D721Med (cell line): ENCODE measurements at regions not wholly inside any gene's neighbourhood (a gene's known extent, or its start where the extent isn't known, plus 50 kb on each side); places are given as distances from the start of the nearest gene placed in this dataset.

Experiments
- DNase-seq: peaks from one replicate; pipeline ENCODE4 v3.0.0; 2011; ENCODE audit warnings: low spot score; ENCODE audit not compliant: insufficient read length
- FAIRE-seq: peaks from 2 replicates; lab custom pipeline; 2011; peaks lifted over from hg19 to GRCh38; lab: Jason Lieb, UNC
- TF ChIP-seq, protein P1 (sequence below): IDR thresholded peaks from 2 replicates; pipeline ENCODE4 v1.5.1; 2012; ENCODE audit warnings: mild to moderate bottlenecking, control low read depth; ENCODE audit not compliant: insufficient read depth; ENCODE audit errors: missing control alignments

DNA sequence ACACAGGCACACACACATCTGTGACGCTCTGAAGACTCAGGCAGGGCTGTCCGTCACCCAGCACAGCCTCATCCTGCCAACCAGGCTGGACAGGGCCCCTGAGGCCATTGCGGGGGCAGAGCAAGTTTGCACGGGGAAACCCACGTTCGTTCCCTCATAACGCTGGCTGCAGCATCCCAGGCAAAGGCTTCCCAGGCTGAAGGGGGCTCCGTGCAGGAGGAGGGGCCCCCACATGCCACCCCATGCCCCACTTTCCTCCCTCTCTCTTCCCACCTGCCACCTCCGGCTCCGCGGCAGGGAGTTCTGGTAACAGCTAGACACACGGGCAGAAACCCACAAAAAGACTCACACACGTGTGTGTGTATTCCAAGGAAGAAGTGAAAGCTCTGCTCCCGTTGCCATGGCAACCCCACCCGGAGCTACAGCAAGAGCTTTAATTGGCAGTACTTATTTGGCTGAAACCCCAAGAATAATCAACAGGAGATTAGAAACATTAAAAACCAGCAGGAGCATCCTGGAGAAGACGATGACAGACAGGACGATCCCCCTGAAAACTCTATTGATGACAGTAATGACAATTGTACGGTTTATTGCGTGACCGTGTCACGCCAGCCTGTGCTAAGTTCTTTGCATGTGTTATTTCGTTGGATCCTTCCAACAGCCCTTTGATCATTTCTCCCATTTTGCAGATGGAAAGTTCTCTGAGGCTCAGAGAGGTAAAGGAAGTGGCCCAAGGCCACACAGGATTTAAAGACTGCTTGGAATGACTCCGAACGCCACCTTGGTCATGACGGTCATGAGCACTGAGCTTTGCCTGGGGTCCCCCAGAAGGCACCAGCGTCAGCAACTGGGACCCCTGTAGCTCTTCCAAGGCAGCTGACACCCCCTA is 247.1 kb downstream of the NPHP4 start:
- DNase-seq, result no peak
- TF ChIP-seq, protein P1, sequence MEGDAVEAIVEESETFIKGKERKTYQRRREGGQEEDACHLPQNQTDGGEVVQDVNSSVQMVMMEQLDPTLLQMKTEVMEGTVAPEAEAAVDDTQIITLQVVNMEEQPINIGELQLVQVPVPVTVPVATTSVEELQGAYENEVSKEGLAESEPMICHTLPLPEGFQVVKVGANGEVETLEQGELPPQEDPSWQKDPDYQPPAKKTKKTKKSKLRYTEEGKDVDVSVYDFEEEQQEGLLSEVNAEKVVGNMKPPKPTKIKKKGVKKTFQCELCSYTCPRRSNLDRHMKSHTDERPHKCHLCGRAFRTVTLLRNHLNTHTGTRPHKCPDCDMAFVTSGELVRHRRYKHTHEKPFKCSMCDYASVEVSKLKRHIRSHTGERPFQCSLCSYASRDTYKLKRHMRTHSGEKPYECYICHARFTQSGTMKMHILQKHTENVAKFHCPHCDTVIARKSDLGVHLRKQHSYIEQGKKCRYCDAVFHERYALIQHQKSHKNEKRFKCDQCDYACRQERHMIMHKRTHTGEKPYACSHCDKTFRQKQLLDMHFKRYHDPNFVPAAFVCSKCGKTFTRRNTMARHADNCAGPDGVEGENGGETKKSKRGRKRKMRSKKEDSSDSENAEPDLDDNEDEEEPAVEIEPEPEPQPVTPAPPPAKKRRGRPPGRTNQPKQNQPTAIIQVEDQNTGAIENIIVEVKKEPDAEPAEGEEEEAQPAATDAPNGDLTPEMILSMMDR, result no peak
- no peak for FAIRE-seq

DNA sequence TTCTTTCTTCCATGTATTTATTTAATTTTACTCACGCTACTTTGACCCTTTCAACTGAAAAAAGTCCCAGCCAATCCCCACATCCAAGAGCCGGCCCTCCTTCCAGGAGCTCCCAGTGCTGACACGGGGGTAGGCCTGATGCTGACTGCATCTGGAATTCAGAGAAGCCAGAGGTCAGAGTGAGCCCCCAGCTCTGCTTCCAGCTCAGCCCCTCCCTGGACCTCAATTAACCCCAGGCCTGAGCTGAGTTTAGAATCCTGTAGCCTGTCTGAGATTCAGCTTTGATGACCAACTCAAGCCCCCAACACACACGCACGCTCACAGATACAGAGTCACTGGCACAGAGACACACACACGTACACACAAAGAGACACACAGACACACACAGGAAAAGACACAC is 247.9 kb downstream of the NPHP4 start:
- DNase-seq (no peak), FAIRE-seq (no peak)
- TF ChIP-seq, protein P1, result no peak

DNA sequence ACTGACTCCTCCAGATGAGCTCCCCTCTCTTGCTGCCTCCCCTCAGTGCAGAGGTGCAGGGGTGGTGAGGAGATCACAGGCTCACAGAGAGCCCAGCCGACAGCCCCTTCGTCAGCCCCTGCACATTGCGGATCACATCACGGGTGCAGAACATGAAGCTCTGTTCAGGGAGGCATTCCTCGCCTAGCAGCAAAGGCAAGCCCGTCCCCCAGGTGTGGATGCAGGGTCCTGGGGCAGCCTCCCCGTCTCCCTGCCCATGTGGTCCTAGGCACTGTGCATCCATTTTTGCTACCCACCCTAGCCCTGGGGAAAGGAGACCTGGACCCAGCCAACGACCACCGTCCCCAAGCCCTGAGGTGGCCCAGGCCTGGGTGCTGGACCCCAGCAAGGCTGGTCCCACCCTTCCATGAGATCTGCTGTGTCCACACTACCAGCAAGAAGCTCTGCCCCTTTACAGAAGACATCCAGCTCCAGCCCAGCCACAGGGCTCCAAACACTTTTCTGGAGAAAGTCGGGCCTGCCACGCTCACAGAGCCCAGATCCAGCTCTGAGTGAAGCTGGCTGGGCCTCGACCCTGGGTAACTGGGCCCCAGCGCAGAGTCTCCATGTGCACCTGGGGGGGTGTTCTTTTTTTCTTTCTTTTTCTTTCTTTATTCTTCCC is 248.7 kb downstream of the NPHP4 start:
- FAIRE-seq (no peak), DNase-seq (no peak)
- TF ChIP-seq, protein P1, result no peak

DNA sequence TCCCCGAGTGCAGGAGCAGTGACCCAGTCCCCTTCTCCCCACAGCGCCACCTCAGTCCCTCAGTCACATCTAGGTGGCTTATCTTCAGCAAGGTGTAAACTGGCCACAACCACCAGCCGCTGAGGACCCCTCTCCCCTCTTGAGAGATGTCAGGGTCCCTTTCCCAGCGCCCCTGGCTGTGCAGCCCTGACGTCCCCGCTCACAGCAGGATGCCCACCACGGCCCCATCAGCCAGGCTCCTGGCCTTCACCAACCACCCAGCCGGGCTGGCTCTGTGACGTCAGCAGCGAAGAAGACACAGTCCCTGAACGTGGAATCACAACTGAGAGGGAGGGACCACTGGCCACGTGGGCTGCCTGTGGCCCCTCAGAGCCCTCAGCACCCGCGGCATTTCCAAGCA is 249.4 kb downstream of the NPHP4 start:
- no peak for FAIRE-seq
- TF ChIP-seq, protein P1, result no peak

DNA sequence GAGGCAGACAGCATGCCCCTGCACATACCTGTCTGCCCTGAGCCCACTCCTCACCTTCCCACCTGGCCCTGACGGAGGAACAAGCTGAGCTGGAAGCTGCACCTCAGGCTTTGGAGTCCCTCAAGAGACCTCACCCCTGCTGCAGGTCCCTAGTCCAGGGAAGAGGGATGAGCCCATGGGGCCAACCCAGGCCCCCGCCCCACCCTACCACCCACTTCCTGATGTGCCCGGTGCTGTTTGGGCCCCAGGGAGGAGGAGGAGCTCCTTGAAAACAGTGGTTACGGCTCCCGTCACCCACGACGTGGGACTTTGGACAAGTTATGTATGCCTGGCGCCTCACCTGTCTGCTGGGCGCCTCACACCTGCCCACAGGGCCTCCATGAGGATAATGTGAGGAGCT is 250.2 kb downstream of the NPHP4 start:
- FAIRE-seq (no peak), DNase-seq (no peak)
- TF ChIP-seq, protein P1, result no peak

More for the DNA sequence above, 249.4 kb downstream of the NPHP4 start:
- no peak for DNase-seq

DNA sequence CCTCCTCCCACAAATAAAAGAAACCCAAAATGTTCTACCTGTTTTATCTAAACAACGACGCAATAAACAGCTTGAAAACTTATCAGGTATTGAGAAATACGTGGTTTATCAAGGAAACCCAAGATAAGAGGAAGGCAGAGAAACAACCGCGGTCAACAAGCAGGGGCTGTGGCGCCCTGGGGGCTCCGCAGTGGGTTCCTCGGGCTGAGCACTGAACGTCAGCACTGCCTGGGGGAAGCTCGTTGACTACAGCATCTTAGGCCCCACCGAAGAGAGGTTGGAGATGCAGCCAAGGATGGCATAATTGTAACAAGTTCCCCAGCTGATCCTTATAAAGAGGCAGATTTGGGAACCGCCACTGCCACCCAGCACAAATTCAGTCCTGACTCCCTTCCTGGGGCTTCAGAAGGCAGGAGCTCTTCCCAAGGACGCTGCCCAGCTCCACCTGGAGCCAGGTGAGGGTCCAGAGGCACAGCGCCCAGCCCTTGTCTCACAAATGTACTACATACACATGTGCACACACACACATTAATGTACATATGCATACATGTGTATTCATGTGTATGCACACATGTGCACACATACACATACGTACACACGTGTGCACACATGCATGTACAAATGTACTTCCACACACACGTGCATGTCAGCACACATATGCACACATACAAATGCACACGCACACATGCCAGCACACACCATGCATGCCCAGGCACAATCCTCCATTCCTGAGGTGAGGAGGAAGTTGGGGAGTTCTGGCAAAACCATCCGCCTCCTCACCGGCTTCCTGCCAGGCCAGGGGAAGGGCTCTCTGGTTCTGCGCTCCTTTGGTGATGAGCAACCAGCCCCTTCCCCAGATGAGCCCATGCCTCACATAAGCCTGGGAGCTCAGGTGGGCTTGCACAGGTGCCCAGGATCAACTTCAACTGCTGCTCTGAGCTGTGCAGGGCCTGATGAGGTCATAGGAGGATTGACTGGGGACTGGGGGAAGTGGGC is 251.1 kb downstream of the NPHP4 start:
- TF ChIP-seq, protein P1, result no peak
- FAIRE-seq, result no peak
- no peak for DNase-seq
